Esophagus squamous epithelium (tissue), 4 donors: ENCODE measurements at regions not wholly inside any gene's neighbourhood (a gene's known extent, or its start where the extent isn't known, plus 50 kb on each side); places are given as distances from the start of the nearest gene placed in this dataset.

Source experiments
- POLR2A ChIP-seq, 4 donors: fragments of 450-650 bp; IDR thresholded peaks; one replicate each; pipeline ENCODE4 v1.6.1; 2017; ENCODE audit warnings: antibody characterized with exemption in 4 of 4, mild to moderate bottlenecking in 4 of 4, moderate library complexity in 3 of 4
- TF ChIP-seq, protein P1 (sequence below), 6 experiments: fragments of 450-650 bp in 4 of 6; fragments of 200-600 bp in 2 of 6; sonication (generic) in 2 of 6; IDR thresholded peaks; one replicate each; pipeline ENCODE4 v1.5.1; 2016 to 2019; ENCODE audit warnings: antibody characterized with exemption in 6 of 6, mild to moderate bottlenecking in 4 of 6, moderate library complexity in 4 of 6

DNA sequence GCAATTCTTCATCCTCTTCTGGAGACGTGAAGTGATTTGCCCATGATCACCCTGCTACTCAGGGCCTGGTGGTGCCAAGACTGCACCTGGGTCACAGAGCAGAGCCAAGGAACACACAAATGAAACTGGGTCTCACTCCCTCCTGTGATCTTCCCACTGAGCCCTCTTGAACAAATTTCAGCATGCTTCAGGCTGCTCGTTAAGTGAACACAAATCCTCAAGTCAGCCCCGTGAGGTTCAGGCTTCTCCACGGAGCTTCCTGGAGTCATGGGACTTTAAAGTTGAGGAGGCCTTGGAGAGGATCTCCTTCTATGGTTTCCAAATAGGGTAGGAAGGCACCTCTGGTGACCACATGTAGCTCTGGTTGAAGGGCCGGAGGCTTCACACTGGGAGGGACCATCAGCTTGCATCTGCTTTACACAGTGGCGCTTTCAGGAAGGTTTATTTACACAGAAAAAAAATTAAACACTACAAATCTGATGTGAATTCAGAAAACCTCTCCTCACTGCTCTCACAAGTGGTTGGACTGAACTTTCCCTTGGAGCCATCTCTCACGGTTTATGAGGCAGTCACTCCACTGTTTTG is 255.4 kb downstream of the LOXHD1 start:
- TF ChIP-seq, protein P1, sequence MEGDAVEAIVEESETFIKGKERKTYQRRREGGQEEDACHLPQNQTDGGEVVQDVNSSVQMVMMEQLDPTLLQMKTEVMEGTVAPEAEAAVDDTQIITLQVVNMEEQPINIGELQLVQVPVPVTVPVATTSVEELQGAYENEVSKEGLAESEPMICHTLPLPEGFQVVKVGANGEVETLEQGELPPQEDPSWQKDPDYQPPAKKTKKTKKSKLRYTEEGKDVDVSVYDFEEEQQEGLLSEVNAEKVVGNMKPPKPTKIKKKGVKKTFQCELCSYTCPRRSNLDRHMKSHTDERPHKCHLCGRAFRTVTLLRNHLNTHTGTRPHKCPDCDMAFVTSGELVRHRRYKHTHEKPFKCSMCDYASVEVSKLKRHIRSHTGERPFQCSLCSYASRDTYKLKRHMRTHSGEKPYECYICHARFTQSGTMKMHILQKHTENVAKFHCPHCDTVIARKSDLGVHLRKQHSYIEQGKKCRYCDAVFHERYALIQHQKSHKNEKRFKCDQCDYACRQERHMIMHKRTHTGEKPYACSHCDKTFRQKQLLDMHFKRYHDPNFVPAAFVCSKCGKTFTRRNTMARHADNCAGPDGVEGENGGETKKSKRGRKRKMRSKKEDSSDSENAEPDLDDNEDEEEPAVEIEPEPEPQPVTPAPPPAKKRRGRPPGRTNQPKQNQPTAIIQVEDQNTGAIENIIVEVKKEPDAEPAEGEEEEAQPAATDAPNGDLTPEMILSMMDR (IDR thresholded peaks at IDR 0.05), result no peak
- TF ChIP-seq POLR2A (IDR thresholded peaks at IDR 0.05), result no peak
